ENCODE measurements at regions not wholly inside any gene's neighbourhood (a gene's known extent, or its start where the extent isn't known, plus 50 kb on each side); places are given as distances from the start of the nearest gene placed in this dataset.

DNA sequence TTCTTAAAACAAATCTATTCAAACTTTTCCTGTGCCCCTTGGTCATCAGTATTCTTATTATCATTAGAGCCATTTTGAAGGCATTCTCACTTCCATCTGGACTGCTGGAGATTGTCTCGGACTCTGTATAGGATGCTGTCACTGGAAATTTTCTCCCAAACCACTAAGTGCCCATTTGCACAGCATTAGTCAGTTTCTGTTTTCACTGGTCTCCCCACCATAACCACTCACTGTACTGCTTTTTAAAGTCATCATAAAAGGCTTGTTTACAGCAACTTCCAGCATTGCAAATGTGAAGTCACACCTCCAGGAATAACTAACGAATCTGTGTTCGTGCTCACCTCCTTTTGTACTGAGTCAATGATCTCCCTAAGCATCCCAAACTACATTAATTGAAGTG lies 150.9 kb upstream of the SERTAD2 start:
- no peak for TF ChIP-seq NAIF1 (CRISPR knock-in tag; IDR thresholded peaks at IDR 0.05; ENCODE audit: borderline replicate concordance)
- TF ChIP-seq MAFF (IDR thresholded peaks at IDR 0.05; ENCODE audit: low read depth, low read length): no peak

All from HepG2 (cell line).